IMR-90 (cell line): ENCODE measurements at regions not wholly inside any gene's neighbourhood (a gene's known extent, or its start where the extent isn't known, plus 50 kb on each side); places are given as distances from the start of the nearest gene placed in this dataset.
"Not testable (repeated sequence)": the region's sequence is repeated elsewhere in the genome, so short reads cannot be mapped to it uniquely, and the experiment has no call there.

ENCODE experiments used
- ATAC-seq: fragments of 200-7000 bp; cut with Tn5 transposase; 2 replicates; pipeline ENCODE4 v1.9.1; 2020; ENCODE audit warnings: low read depth, mild to moderate bottlenecking, moderate library complexity
- BruUV-seq: library from RNA; stranded (reverse); fragments of 400-500 nt; replicated peaks from 2 replicates; lab custom pipeline; 2021; lab: Mats Ljungman, UMichigan
- CTCF ChIA-PET: fragments of 300-600 bp; formaldehyde crosslinking; extraction: SDS; loops from one replicate; lab custom pipeline; 2021; ENCODE audit warnings: antibody characterized with exemption; lab: Yijun Ruan, JAX
- POLR2A ChIA-PET: fragments of 300-600 bp; sonication (Branson Sonifier 250); formaldehyde crosslinking; loops from one replicate; lab custom pipeline; 2022; ENCODE audit warnings: antibody characterized with exemption; ENCODE audit not compliant: unreplicated experiment; lab: Charles Lee
- DNase-seq: peaks from one replicate; pipeline ENCODE4 v3.0.0; 2013
- H2AFZ ChIP-seq: replicated peaks from 2 replicates; pipeline ENCODE3; 2013; ENCODE audit warnings: low read length, mild to moderate bottlenecking; ENCODE audit not compliant: poor library complexity
- H2AK5ac ChIP-seq: 2 replicates; pipeline ENCODE4 v1.6.1; 2013; ENCODE audit warnings: low read depth, low read length, inconsistent platforms
- H2AK9ac ChIP-seq: replicated peaks from 2 replicates; pipeline ENCODE3; 2013; ENCODE audit warnings: mild to moderate bottlenecking, low read depth, low read length, moderate library complexity; ENCODE audit not compliant: poor library complexity
- H2BK120ac ChIP-seq: 2 replicates; pipeline ENCODE4 v1.6.1; 2013; ENCODE audit warnings: low read depth, low read length, inconsistent platforms
- H2BK15ac ChIP-seq: 3 replicates; pipeline ENCODE4 v1.6.1; 2013; ENCODE audit warnings: low read depth, low read length, inconsistent platforms
- H2BK20ac ChIP-seq: 2 replicates; pipeline ENCODE4 v1.6.1; 2013; ENCODE audit warnings: low read depth, mild to moderate bottlenecking, inconsistent platforms, low read length, moderate library complexity
- H2BK5ac ChIP-seq: 2 replicates; pipeline ENCODE4 v1.6.1; 2013; ENCODE audit warnings: mild to moderate bottlenecking, low read depth, low read length, inconsistent platforms; ENCODE audit not compliant: poor library complexity, severe bottlenecking
- H3K14ac ChIP-seq: replicated peaks from 2 replicates; pipeline ENCODE4 v1.6.1; 2013; ENCODE audit warnings: low read depth, low read length, inconsistent platforms
- H3K18ac ChIP-seq: 2 replicates; pipeline ENCODE4 v1.6.1; 2013; ENCODE audit warnings: low read depth, low read length, control low read depth
- H3K23ac ChIP-seq: 2 replicates; pipeline ENCODE4 v1.6.1; 2013; ENCODE audit warnings: low read depth, low read length, inconsistent platforms
- H3K27ac ChIP-seq: 2 replicates; pipeline ENCODE4 v1.5.1; 2013; ENCODE audit warnings: mild to moderate bottlenecking, control low read depth, low read length; ENCODE audit not compliant: insufficient read depth
- H3K27me3 ChIP-seq: 2 replicates; pipeline ENCODE4 v1.6.1; 2013; ENCODE audit warnings: low read length; ENCODE audit not compliant: control insufficient read depth, insufficient read depth
- H3K36me3 ChIP-seq: 2 replicates; pipeline ENCODE4 v1.6.1; 2013; ENCODE audit warnings: low read length, mixed read lengths; ENCODE audit not compliant: control insufficient read depth, insufficient read depth
- H3K4ac ChIP-seq: 2 replicates; pipeline ENCODE4 v1.6.1; 2013; ENCODE audit warnings: low read depth, low read length, inconsistent platforms
- H3K4me1 ChIP-seq: 2 replicates; pipeline ENCODE4 v1.6.1; 2013; ENCODE audit warnings: low read length, mixed read lengths; ENCODE audit not compliant: control insufficient read depth, insufficient read depth
- H3K4me2 ChIP-seq: 2 replicates; pipeline ENCODE4 v1.6.1; 2013; ENCODE audit warnings: low read depth, mild to moderate bottlenecking, control low read depth, low read length, moderate library complexity
- H3K4me3 ChIP-seq: 2 replicates; pipeline ENCODE4 v1.5.1; 2013; ENCODE audit warnings: low read depth, mild to moderate bottlenecking, control low read depth, low read length, moderate library complexity; ENCODE audit not compliant: insufficient read depth
- H3K56ac ChIP-seq: 2 replicates; pipeline ENCODE4 v1.6.1; 2013; ENCODE audit warnings: low read length, inconsistent platforms; ENCODE audit not compliant: insufficient read depth; ENCODE audit errors: extremely low read depth
- H3K79me1 ChIP-seq, 2 experiments: 2 replicates each; pipeline ENCODE4 v1.6.1; 2013; ENCODE audit warnings: low read length in 2 of 2, inconsistent platforms in 1 of 2, low read depth in 1 of 2
- H3K9ac ChIP-seq: 2 replicates; pipeline ENCODE4 v1.6.1; 2013; ENCODE audit warnings: low read depth, low read length, control low read depth
- H3K9me1 ChIP-seq: 2 replicates; pipeline ENCODE4 v1.6.1; 2013; ENCODE audit warnings: low read length, inconsistent platforms; ENCODE audit not compliant: insufficient read depth
- H3K9me3 ChIP-seq: 2 replicates; pipeline ENCODE4 v1.6.1; 2013; ENCODE audit warnings: low read length; ENCODE audit not compliant: control insufficient read depth, insufficient read depth
- H4K20me1 ChIP-seq: 2 replicates; pipeline ENCODE4 v1.6.1; 2013; ENCODE audit warnings: low read length, inconsistent platforms; ENCODE audit not compliant: insufficient read depth
- H4K5ac ChIP-seq: 2 replicates; pipeline ENCODE4 v1.6.1; 2013; ENCODE audit warnings: mild to moderate bottlenecking, low read depth, low read length, control low read depth
- H4K8ac ChIP-seq, 2 experiments: 2 replicates each; pipeline ENCODE4 v1.6.1; 2013; ENCODE audit warnings: low read depth in 2 of 2, low read length in 2 of 2, control low read depth in 1 of 2, inconsistent platforms in 1 of 2
- H4K91ac ChIP-seq: 2 replicates; pipeline ENCODE4 v1.6.1; 2013; ENCODE audit warnings: low read depth, low read length, inconsistent platforms; ENCODE audit not compliant: insufficient read depth
- WGBS, 2 experiments: methylation state at CpG; one replicate each; pipeline versions ENCODE4 v1.1.5 to v1.1.7; 2013; ENCODE audit warnings: missing lambda C conversion rate in 2 of 2; ENCODE audit not compliant: insufficient read length in 1 of 2; ENCODE audit errors: extremely low coverage in 2 of 2; 5-methylcytosine and 5-hydroxymethylcytosine counted together
- dilution Hi-C: fragments of 300-500 bp; cut with HindIII; formaldehyde crosslinking; loops from one replicate; pipeline ENCODE4 v1.14.3; 2018; ENCODE audit warnings: low sequenced_read_pairs; ENCODE audit not compliant: unreplicated experiment
- in situ Hi-C: fragments of 300-500 bp; cut with MboI; formaldehyde crosslinking; loops from 3 replicates; pipeline ENCODE4 v1.14.3; 2019; ENCODE audit warnings: low sequenced_read_pairs, inconsistent platforms, mixed read lengths
- intact Hi-C: fragments of 100-400 bp; cut with micrococcal nuclease; formaldehyde crosslinking; loops from 2 replicates; pipeline ENCODE4 v1.10.0; 2022

DNA sequence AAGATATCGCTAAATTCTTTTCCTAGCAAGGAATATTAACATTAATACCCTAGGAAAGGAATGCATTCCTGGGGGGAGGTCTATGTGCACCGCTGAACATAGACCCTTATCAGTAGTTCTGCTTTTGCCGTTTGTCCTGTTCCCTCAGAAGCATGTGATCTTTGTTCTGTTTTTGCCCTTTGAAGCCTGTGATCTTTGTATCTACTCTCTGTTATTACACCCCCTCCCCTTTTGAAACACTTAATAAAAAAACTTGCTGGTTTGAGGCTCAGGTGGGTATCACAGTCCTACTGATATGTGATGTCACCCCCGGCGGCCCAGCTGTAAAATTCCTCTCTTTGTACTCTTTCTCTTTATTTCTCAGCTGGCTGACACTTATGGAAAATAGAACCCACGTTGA, 172.5 kb downstream of the LIG4 start:
- CTCF ChIA-PET, H3K14ac ChIP-seq, H3K79me1 ChIP-seq, H2AFZ ChIP-seq, H3K9me1 ChIP-seq, ATAC-seq, H3K9me3 ChIP-seq, intact Hi-C loops, H3K36me3 ChIP-seq, H2AK5ac ChIP-seq, POLR2A ChIA-PET, H3K23ac ChIP-seq, H3K4me2 ChIP-seq, H2BK20ac ChIP-seq, DNase-seq, in situ Hi-C loops, H3K27me3 ChIP-seq, H3K4me3 ChIP-seq, H4K5ac ChIP-seq, H3K56ac ChIP-seq, dilution Hi-C loops, H3K18ac ChIP-seq, H3K4ac ChIP-seq, H2BK5ac ChIP-seq, H4K8ac ChIP-seq, H2BK15ac ChIP-seq, BruUV-seq, H3K27ac ChIP-seq, H4K20me1 ChIP-seq, H4K91ac ChIP-seq, H3K4me1 ChIP-seq, H3K9ac ChIP-seq, H2BK120ac ChIP-seq, H2AK9ac ChIP-seq: not testable (repeated sequence)
- WGBS, 2 experiments = no CpG with 5 or more reads among the region's 6 CpGs
